NCI-H128 (cell line): ENCODE measurements at regions not wholly inside any gene's neighbourhood (a gene's known extent, or its start where the extent isn't known, plus 50 kb on each side); places are given as distances from the start of the nearest gene placed in this dataset.

Experiments
- DNase-seq: peaks from one replicate; lab custom pipeline; 2025; ENCODE audit not compliant: unreplicated experiment; lab: John Stamatoyannopoulos, UW

GRCh38 chrX:30951003-30951402 lies 61.9 kb upstream of the TAB3 start:
- DNase-seq, result no peak

- DNase-seq, result no peak
These were observed 61.3 kb upstream of the TAB3 start for GRCh38 chrX:30950391-30950790.

GRCh38 chrX:30949554-30949953 lies 60.5 kb upstream of the TAB3 start:
- DNase-seq, result no peak

DNA sequence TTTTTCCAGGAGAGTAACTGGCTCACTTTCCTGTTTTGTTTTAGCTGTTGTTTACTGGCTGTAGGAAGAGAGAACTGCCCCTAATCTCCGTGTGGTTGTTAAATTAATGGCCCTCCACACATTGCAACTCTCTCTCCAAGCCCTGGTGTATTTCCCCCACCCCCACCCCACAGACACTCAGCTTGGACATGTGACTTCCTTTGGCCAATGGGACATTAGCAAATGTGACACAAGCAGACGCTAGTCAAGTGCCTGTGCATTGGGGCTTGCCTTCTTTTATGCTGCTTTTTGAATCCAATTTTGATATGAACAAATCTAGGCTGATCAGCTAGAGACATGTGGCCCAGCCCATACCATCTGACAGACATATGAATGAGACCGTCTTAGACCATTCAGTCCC lies 59.6 kb upstream of the TAB3 start:
- DNase-seq, result no peak

- no peak for DNase-seq
These were observed 59.0 kb upstream of the TAB3 start for GRCh38 chrX:30948051-30948450.

DNA sequence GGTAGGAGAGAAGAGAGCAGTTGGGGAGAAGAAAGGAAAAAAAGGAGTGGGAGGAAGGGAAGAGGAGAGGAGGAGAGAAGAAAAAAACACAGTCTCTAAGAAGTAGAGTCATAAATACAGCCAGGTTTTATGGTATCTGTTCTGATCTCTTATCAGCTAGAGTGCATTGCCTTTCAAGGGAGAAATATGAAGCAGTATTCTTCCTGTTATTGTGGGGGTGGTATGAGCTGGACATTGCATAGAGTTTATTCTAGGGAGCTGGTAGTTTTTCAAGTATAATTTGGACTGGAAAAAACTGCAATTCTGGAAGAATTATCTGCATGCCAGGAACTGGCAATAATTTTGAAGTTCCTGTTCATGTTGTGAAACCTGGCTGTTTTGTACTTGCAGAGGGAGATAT lies 54.9 kb upstream of the TAB3 start:
- DNase-seq, result no peak

- DNase-seq, result no peak
These were observed 52.8 kb upstream of the TAB3 start for GRCh38 chrX:30941898-30942297.

DNA sequence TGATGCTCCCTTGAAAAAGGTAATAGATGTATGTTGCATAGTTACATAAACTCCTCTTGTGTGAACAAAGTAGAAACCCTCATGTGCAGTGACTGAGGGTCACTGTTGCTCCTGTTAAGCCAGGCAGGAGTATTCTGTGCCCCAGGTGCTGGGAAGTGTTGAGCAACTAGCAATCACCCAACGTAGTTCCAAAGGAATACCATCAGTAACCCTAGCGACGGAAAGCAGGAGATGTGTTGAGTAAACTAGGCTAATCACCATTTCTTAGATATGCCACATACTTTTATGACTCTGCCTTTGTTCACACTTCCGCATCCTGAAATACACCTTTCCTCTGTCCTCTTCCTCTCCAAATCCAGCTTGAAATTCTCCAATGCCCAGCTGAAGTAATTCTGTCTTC lies 50.9 kb upstream of the TAB3 start:
- no peak for DNase-seq
